ENCODE measurements at regions not wholly inside any gene's neighbourhood (a gene's known extent, or its start where the extent isn't known, plus 50 kb on each side); places are given as distances from the start of the nearest gene placed in this dataset.

GRCh38 chr4:160983035-160983434 lies 1180.8 kb downstream of the FSTL5 start:
- DNase-seq (ENCODE audit: low read depth): no peak
- no peak for TF ChIP-seq CTCF (IDR thresholded peaks at IDR 0.05; ENCODE audit: insufficient read depth, low read length)
- H3K4me3 ChIP-seq (ENCODE audit: low read depth, low read length): no peak overlapping the region

- TF ChIP-seq CTCF (IDR thresholded peaks at IDR 0.05; ENCODE audit: insufficient read depth, low read length): no peak
- no peak for DNase-seq (ENCODE audit: low read depth)
- H3K4me3 ChIP-seq (ENCODE audit: low read depth, low read length): no peak overlapping the region
Measured at GRCh38 chr4:161002386-161002785, 1161.4 kb downstream of the FSTL5 start.

GRCh38 chr4:161003418-161004057 lies 1160.3 kb downstream of the FSTL5 start:
- no peak overlapping the region for H3K4me3 ChIP-seq (ENCODE audit: low read depth, low read length)
- DNase-seq (ENCODE audit: low read depth): no peak
- no peak for TF ChIP-seq CTCF (IDR thresholded peaks at IDR 0.05; ENCODE audit: insufficient read depth, low read length)

GRCh38 chr4:161005746-161006145 lies 1158.1 kb downstream of the FSTL5 start:
- no peak for TF ChIP-seq CTCF (IDR thresholded peaks at IDR 0.05; ENCODE audit: insufficient read depth, low read length)
- DNase-seq (ENCODE audit: low read depth): no peak
- no peak overlapping the region for H3K4me3 ChIP-seq (ENCODE audit: low read depth, low read length)

GRCh38 chr4:161008527-161008926 lies 1155.3 kb downstream of the FSTL5 start:
- no peak for DNase-seq (ENCODE audit: low read depth)
- no peak overlapping the region for H3K4me3 ChIP-seq (ENCODE audit: low read depth, low read length)
- TF ChIP-seq CTCF (IDR thresholded peaks at IDR 0.05; ENCODE audit: insufficient read depth, low read length): no peak

- TF ChIP-seq CTCF (IDR thresholded peaks at IDR 0.05; ENCODE audit: insufficient read depth, low read length): no peak
- DNase-seq (ENCODE audit: low read depth): no peak
- H3K4me3 ChIP-seq (ENCODE audit: low read depth, low read length): no peak overlapping the region
Measured at GRCh38 chr4:161010227-161010626, 1153.6 kb downstream of the FSTL5 start.

Measured in fibroblast of the aortic adventitia (primary cell).